K562 (cell line): ENCODE measurements at regions not wholly inside any gene's neighbourhood (a gene's known extent, or its start where the extent isn't known, plus 50 kb on each side); places are given as distances from the start of the nearest gene placed in this dataset.
A peak's percentile ranks its signal among the peaks of the same experiment; 100 is the strongest.

Experiments used
- ATAC-seq: fragments of 200-7000 bp; cut with Tn5 transposase; 3 replicates; pipeline ENCODE4 v1.9.1; 2020; ENCODE audit warnings: moderate library complexity
- BruUV-seq: library from RNA; stranded (reverse); fragments of 400-500 nt; replicated peaks from 2 replicates; lab custom pipeline; 2021; lab: Mats Ljungman, UMichigan
- CTCF ChIA-PET: fragments of 300-600 bp; formaldehyde crosslinking; extraction: SDS; loops from one replicate; lab custom pipeline; 2021; ENCODE audit warnings: low intra/inter-chr PET ratio; lab: Yijun Ruan, JAX
- POLR2A ChIA-PET: fragments of 300-600, 350-650 bp; sonication (Branson Sonifier 250); formaldehyde crosslinking; extraction: SDS; loops from one replicate; lab custom pipeline; 2021; ENCODE audit warnings: antibody characterized with exemption, inconsistent platforms; lab: Yijun Ruan, JAX
- DNase-seq, 4 experiments: peaks; one replicate each; pipeline versions ENCODE4 v3.0.0 to v3.0.0-alpha.2; 2011 to 2018; ENCODE audit warnings: low spot score in 3 of 4, mixed read lengths in 3 of 4; ENCODE audit errors: extremely low read depth in 1 of 4
- FAIRE-seq: peaks from 2 replicates; lab custom pipeline; 2011; peaks lifted over from hg19 to GRCh38; lab: Jason Lieb, UNC
- H2AFZ ChIP-seq: 2 replicates; pipeline ENCODE4 v1.6.0; 2011; ENCODE audit warnings: low read depth, low read length, control low read depth, inconsistent platforms
- H3K27ac ChIP-seq: fragments of 200-600 bp; 3 replicates; pipeline ENCODE4 v1.8.0; 2011; ENCODE audit warnings: low read depth, mild to moderate bottlenecking, control low read depth, inconsistent platforms, low read length, moderate library complexity, mixed read lengths; ENCODE audit errors: extremely low read depth
- H3K27me3 ChIP-seq, 2 experiments: fragments of 300-600 bp in 1 of 2; 2 replicates in 1 of 2; 3 replicates in 1 of 2; pipeline versions ENCODE4 v1.6.0 to v1.8.0; 2011; ENCODE audit warnings: inconsistent platforms in 2 of 2, low read length in 2 of 2, mild to moderate bottlenecking in 1 of 2, mixed read lengths in 1 of 2, moderate library complexity in 1 of 2; ENCODE audit not compliant: control insufficient read depth in 2 of 2, insufficient read depth in 2 of 2
- H3K36me3 ChIP-seq: fragments of 300-600 bp; 3 replicates; pipeline ENCODE4 v1.8.0; 2011; ENCODE audit warnings: mild to moderate bottlenecking, low read length, inconsistent platforms; ENCODE audit not compliant: control insufficient read depth, insufficient read depth
- H3K4me1 ChIP-seq, 2 experiments: fragments of 200-600 bp in 1 of 2; replicated peaks in 1 of 2; 2 replicates in 1 of 2; 3 replicates in 1 of 2; pipeline versions ENCODE4 v1.5.1 to v1.8.0; 2011; ENCODE audit warnings: inconsistent platforms in 2 of 2, low read length in 2 of 2, mild to moderate bottlenecking in 1 of 2, mixed read lengths in 1 of 2, moderate library complexity in 1 of 2; ENCODE audit not compliant: control insufficient read depth in 2 of 2, insufficient read depth in 2 of 2
- H3K4me2 ChIP-seq: 2 replicates; pipeline ENCODE4 v1.6.1; 2011; ENCODE audit warnings: low read length, control low read depth, inconsistent platforms, mixed read lengths; ENCODE audit not compliant: insufficient read depth
- H3K4me3 ChIP-seq: fragments of 200-600 bp; sonication (generic), shearing (Covaris generic); 2 replicates; pipeline ENCODE4 v1.5.1; 2016; ENCODE audit warnings: control low read depth, inconsistent platforms
- H3K79me2 ChIP-seq: fragments of 200-600 bp; 3 replicates; pipeline ENCODE4 v1.8.0; 2011; ENCODE audit warnings: low read length, inconsistent platforms; ENCODE audit not compliant: control insufficient read depth, insufficient read depth
- H3K9ac ChIP-seq, 2 experiments: 2 replicates each; pipeline versions ENCODE4 v1.6.0 to v1.6.1; 2011; ENCODE audit warnings: low read depth in 2 of 2, low read length in 2 of 2, control low read depth in 1 of 2, inconsistent platforms in 1 of 2, mild to moderate bottlenecking in 1 of 2, mixed read lengths in 1 of 2; ENCODE audit not compliant: insufficient read depth in 1 of 2
- H3K9me1 ChIP-seq: one replicate; pipeline ENCODE4 v1.6.0; 2011; ENCODE audit warnings: inconsistent platforms, mild to moderate bottlenecking, low read length, moderate library complexity; ENCODE audit not compliant: control insufficient read depth, insufficient read depth
- H3K9me3 ChIP-seq: replicated peaks from 2 replicates; pipeline ENCODE4 v1.5.1; 2011; ENCODE audit warnings: low read depth, low read length, inconsistent platforms; ENCODE audit not compliant: control insufficient read depth, insufficient read depth
- H4K20me1 ChIP-seq: replicated peaks from 2 replicates; pipeline ENCODE4 v1.6.1; 2011; ENCODE audit warnings: low read length, inconsistent platforms, mixed read lengths; ENCODE audit not compliant: control insufficient read depth, insufficient read depth
- AFF1 ChIP-seq, 2 experiments: fragments of 450-650 bp; IDR thresholded peaks; 2 replicates each; pipeline ENCODE4 v1.6.1; 2018; ENCODE audit warnings: mild to moderate bottlenecking in 2 of 2, low read depth in 1 of 2; ENCODE audit not compliant: partially characterized antibody in 2 of 2
- BHLHE40 ChIP-seq: IDR thresholded peaks from 2 replicates; pipeline ENCODE4 v1.6.1; 2011; ENCODE audit warnings: low read length, improper control_type of control experiment
- CTCF ChIP-seq, 3 experiments: IDR thresholded peaks in 2 of 3; conservative IDR thresholded peaks in 1 of 3; 2 replicates each; pipeline ENCODE4 v1.5.1; 2011 to 2012; ENCODE audit warnings: low read length in 3 of 3, mild to moderate bottlenecking in 3 of 3, control low read depth in 2 of 3, improper control_type of control experiment in 1 of 3, inconsistent platforms in 1 of 3, low read depth in 1 of 3, mixed read lengths in 1 of 3, moderate library complexity in 1 of 3; ENCODE audit not compliant: insufficient read depth in 2 of 3
- MIER1 ChIP-seq: fragments of 450-650 bp; IDR thresholded peaks from 2 replicates; pipeline ENCODE4 v1.6.1; 2016; ENCODE audit warnings: antibody characterized with exemption, mild to moderate bottlenecking, low read depth
- STAT5A ChIP-seq: IDR thresholded peaks from 2 replicates; pipeline ENCODE4 v1.6.1; 2012; ENCODE audit warnings: low read length, inconsistent platforms, borderline replicate concordance
- ZBED1 ChIP-seq: IDR thresholded peaks from 2 replicates; pipeline ENCODE4 v1.6.1; 2014
- ZNF75A ChIP-seq: fragments of 450-650 bp; formaldehyde crosslinking; IDR thresholded peaks from 2 replicates; pipeline ENCODE4 v1.4.0; 2020; ENCODE audit warnings: mild to moderate bottlenecking
- WGBS: fragments of 100-300 bp; shearing (Covaris generic); methylation state at CpG from one replicate; pipeline ENCODE4 v1.1.6; 2016; ENCODE audit warnings: low coverage, mixed read lengths; ENCODE audit not compliant: insufficient coverage; ENCODE audit errors: missing lambda C conversion rate; 5-methylcytosine and 5-hydroxymethylcytosine counted together
- in situ Hi-C: fragments of 300-500 bp; cut with MboI; formaldehyde crosslinking; loops from 4 replicates; pipeline ENCODE4 v1.15.0; 2018; ENCODE audit warnings: inconsistent platforms, mixed read lengths
- intact Hi-C: fragments of 100-400 bp; cut with micrococcal nuclease; formaldehyde crosslinking; loops from 2 replicates; pipeline ENCODE4 v1.14.2; 2022

- Histone ChIP-seq H3K4me1 (no peaks in the 10 kb centered on the region), H3K9ac (no peak overlapping the region), H3K4me2 (no peak overlapping the region), H3K27me3 (no peaks in the 10 kb centered on the region), H3K9me3 (no peaks in the 10 kb centered on the region), H3K9me1 (no peaks in the 10 kb centered on the region), H3K36me3 (no peaks in the 10 kb centered on the region), H3K79me2 (no peaks in the 10 kb centered on the region), H3K27ac (no peak overlapping the region), H3K4me3 (no peak overlapping the region), H4K20me1 (no peaks in the 10 kb centered on the region), H2AFZ (no peak overlapping the region)
- DNase-seq (no peak), ATAC-seq (no peak), FAIRE-seq (no peak)
- POLR2A ChIA-PET: no interaction called here
- intact Hi-C loops (no loop called here), in situ Hi-C loops (no loop called here)
- WGBS: 0% methylated on average over 3 of the region's 3 CpGs
- no peak for TF ChIP-seq ZNF75A (CRISPR knock-in tag)
- BruUV-seq: no TSS peak
- CTCF ChIA-PET: no interaction called here
Observed at GRCh38 chr2:234670052-234670451, 173.2 kb upstream of the ARL4C start.

GRCh38 chr2:234669621-234670020 is 172.7 kb upstream of the ARL4C start:
- Histone ChIP-seq H2AFZ (no peak overlapping the region), H3K9me3 (no peaks in the 10 kb centered on the region), H3K27ac (no peak overlapping the region), H3K9me1 (no peaks in the 10 kb centered on the region), H3K4me1 (no peaks in the 10 kb centered on the region), H3K9ac (no peak overlapping the region), H3K27me3 (no peaks in the 10 kb centered on the region), H4K20me1 (no peaks in the 10 kb centered on the region), H3K79me2 (no peaks in the 10 kb centered on the region), H3K4me2 (no peak overlapping the region), H3K36me3 (no peaks in the 10 kb centered on the region), H3K4me3 (no peak overlapping the region)
- in situ Hi-C loops: no loop called here
- WGBS: 0% methylated on average over 2 of the region's 2 CpGs
- ChIA-PET POLR2A (no interaction called here), CTCF (no interaction called here)
- no TSS peak for BruUV-seq
- DNase-seq (no peak), ATAC-seq (no peak), FAIRE-seq (no peak)
- intact Hi-C loops: no loop called here
- TF ChIP-seq BHLHE40: no peak
- TF ChIP-seq MIER1: no peak
- no peak for TF ChIP-seq ZBED1
- TF ChIP-seq AFF1 (IDR thresholded peaks at IDR 0.05; ENCODE audit: low read depth in 1 of 2, partially characterized antibody in 2 of 2): no peak
- peak in 1 of 3 experiments; percentile 21; a peak in 1 of 6 replicates for TF ChIP-seq CTCF (IDR thresholded peaks at IDR 0.05 in 2 of 3, conservative IDR thresholded peaks at IDR 0.05 in 1 of 3; ENCODE audit: insufficient read depth in 2 of 3, low read depth in 1 of 3, low read length in 3 of 3)
- no peak for TF ChIP-seq STAT5A
